HG03108 (cell line): ENCODE measurements at regions not wholly inside any gene's neighbourhood (a gene's known extent, or its start where the extent isn't known, plus 50 kb on each side); places are given as distances from the start of the nearest gene placed in this dataset.

Source experiments
- ATAC-seq: cut with Tn5 transposase; IDR thresholded peaks from one replicate; pipeline ENCODE4 v1.9.1; 2021; ENCODE audit warnings: moderate library complexity; ENCODE audit not compliant: unreplicated experiment

- ATAC-seq = no peak
These were observed 317.1 kb upstream of the KLF6 start for GRCh38 chr10:4101918-4102654.

- ATAC-seq = no peak
These were observed 315.4 kb upstream of the KLF6 start for GRCh38 chr10:4100380-4100779.

DNA sequence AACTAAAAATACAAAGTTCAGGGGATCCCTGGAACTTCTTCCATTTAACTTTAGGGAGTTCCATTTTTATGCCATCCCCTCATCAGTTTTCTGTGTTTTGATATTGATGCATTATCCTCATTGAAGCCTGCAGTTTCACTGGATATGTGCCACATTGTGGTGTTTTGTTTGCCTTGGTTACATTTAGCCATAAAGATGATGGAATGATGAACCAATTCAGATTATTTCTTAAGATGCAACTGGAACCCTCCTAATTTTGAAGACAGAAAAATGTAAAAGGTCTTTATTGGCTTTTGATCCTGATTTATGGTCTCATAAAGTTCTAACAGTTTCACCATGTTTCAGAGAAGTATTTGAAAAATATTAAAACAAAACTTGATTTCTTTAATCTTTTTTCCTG, 314.2 kb upstream of the KLF6 start:
- ATAC-seq = no peak

DNA sequence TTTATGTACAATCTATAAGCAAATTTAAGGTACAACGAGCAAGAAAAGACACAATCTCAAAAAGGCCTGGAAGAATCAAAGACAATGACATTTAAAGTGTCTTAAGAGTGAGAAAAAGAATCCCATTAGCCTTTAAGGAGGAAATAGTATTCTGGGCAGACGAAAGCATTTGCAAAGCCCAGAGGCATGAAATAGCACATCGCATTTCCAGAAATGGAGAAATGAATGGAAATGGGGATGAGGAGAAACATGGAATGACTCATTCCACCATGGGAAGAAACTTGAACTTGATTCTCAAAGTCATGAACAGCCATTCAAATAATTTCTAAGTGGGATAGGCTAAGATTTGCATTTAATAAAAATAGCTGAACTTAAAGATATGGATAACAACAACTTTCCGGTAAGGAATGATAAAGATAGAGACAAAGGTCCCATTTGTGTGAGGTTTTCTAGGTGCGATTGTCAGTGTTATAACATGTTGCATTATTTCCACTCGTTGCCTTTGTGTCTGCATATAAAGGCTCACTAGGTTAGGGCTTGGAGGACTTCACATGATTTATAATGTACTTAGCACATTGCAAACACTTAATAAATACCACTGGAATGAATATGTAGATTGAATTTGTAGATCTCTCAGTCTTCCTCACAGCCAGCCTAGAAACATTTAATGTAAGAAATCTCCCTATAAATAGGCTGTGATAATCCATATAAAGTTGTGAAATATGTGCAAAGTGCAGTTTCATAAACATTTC, 310.3 kb upstream of the KLF6 start:
- ATAC-seq = no peak

DNA sequence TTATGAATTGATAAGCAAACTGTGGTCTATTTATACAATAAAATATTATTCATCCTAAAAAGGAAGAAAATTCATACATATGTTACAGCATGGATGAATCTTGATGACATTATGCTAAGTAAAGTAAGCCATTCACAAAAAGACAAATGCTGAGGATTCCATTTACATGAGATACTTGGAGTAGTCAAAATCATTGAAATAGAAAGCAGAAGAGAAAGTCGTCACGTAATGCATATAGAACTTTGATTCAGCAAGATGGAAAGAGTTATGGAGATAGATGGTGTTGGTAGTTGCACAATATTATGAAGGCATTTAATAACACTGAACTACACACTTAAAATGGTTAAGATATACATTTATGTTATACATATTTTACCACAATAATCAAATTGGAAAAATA, 309.7 kb upstream of the KLF6 start:
- ATAC-seq = no peak

DNA sequence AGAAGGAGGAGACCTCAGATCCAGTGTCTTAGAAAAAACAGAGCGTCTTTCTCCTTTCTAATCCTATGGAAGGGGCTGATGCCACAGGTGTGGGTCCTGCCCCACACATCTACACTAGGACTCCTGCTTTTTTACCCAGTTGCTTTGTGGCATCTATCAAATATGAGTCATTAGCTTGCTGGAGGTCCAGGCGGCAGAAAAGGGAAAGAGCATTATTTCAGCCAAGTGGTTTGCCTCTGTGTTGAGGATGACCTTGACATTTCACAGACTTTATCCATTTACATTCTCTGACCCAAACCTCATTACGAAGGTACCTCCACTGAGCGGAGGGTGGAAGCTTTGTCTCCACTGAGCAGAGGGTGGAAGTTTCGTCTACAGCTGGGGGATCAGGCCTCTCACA, 308.4 kb upstream of the KLF6 start:
- no peak for ATAC-seq

DNA sequence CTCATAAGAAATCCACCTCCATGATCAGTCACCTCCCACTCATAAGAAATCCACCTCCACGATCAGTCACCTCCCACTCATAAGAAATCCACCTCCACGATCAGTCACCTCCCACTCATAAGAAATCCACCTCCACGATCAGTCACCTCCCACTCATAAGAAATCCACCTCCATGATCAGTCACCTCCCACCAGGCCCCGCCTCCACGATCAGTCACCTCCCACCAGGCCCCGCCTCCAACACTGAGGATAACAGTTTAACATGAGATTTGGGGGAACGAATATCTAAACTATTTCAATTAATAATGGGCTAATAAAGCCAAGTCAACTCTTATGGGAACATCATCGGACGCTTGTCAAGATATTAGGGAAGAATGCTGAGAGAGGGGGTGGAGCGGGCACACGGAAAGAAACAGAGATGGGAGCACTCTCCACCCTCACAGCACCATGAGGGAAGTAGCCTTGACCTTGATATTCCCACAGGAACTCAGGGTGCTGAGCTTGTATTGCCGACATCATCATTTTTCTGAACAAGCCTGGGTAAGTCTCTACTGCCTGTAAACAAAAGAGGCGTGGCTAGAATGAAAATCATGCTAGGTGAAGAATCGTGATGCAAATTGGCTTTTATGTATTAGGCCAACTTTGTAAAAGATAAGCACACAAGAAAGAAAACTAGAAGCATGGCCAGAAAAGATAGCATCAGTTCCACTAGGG, 303.5 kb upstream of the KLF6 start:
- no peak for ATAC-seq

DNA sequence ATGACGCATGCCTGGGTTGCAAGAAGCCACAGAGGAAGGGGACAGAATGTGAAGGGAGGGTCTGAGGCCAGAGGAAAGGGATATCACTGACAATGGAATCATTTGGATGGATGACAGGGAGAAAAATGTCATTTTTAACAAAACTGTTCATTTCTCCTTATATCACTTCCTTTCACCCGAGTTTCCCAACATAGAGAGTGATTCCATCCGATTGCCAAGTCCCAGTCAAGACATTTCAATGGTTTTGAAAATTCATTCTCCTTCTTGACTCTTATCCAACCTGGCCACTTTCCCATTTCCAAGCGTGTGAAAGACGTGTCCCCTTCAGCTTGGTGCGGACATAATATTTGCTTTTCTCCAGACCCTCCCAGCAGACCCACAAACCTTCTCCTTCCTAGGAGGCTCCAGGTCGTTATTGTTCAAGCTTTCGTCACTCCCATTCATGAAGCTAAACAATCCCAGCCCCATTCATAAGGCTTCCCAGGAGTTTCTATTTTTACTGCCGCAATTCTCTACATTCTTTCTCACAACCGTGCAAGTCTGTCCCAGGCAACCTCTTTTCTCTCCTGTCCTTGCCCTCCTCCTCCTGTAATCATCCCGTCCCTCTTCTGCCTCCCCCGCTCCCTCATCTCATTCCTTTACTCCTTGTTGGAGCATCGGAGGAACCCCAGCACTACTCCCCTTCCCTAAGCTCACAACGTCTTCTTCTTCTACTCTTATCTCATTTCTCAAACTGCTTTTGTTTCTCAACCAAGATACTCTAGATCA, 301.3 kb upstream of the KLF6 start:
- ATAC-seq = no peak

GRCh38 chr10:4083509-4084003, 298.5 kb upstream of the KLF6 start:
- ATAC-seq = no peak

DNA sequence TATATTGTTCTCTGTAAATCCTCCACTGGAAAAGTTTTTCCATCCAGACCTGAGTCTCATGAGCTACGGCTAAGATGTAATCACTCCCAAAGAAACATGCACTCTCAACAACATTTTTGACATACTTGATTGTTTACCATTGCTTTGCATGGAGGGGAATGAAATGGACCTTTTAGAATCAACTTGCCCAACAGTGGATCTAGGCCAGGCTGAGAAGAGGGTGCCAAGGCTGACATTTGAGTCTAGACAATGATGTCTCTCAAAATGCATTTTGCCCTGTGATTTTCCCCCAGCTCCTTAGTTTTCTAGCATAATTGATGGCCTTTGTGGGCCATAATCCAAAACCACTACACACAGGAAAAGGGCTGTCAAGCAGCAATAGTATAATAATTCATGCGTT, 297.9 kb upstream of the KLF6 start:
- ATAC-seq = no peak

DNA sequence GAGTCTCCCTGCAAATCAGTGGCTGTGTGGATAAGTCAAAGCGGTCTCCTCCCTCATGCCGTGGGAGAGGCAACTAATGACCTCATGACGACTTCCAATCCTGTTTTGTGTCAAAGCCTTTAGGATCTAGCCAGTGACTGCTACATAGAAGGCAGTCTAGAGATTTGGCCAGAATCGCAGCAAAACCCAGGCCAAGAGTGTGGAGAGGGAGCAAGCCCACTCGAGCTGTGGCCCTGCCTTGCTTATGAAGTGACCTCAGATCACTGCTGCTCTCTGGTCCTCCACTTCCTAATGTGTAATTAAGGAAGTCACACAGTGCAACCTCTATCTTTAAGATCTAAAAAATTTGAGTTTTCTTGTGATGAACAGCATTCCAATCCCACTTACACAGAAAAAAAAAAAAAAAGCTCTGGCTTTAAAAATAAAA, 296.7 kb upstream of the KLF6 start:
- ATAC-seq = no peak

DNA sequence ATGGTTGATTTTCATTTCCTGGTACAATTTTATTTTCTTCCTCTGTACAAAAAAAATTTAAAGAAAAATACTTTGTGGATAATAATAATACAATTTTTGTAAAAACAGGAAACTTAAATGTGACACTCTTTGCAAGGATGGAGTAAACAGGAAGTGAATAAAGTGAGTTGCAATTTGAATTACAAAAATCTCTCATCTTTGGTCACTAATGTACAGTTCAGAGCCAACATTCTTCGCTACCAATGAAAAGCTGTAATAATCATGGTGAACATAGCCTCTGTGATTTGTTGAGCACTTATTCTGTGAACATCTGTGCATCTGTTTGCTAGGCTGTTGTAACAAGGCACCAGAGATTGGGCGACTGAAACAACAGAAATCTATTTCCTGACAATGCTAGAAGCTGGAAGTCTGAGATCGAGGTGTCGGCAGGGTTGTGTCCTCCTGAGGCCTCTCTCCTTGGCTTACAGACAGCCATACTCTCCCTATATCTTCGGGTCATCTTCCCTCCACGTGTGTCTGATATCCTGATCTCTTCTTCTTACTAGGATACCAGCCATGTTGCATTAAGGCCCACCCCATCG, 295.3 kb upstream of the KLF6 start:
- no peak for ATAC-seq

DNA sequence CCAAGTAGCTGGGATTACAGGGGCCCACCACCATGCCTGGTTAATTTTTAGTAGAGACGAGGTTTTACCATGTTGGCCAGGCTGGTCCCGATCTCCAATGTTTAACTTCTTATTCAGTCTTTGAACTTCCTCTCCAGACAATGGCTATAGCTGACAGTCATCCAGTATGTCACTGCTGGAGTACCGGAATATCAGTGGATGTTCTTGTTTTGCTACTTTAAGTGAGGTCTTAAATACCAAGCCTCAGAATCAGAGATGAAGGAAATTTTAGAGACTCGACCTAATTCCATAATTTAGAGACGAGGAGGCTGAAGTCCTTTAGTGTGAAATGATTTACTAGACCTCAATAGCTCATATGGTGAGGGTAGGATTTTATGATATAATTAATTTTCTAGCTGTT, 294.8 kb upstream of the KLF6 start:
- no peak for ATAC-seq

GRCh38 chr10:4077804-4078203, 292.8 kb upstream of the KLF6 start:
- no peak for ATAC-seq

DNA sequence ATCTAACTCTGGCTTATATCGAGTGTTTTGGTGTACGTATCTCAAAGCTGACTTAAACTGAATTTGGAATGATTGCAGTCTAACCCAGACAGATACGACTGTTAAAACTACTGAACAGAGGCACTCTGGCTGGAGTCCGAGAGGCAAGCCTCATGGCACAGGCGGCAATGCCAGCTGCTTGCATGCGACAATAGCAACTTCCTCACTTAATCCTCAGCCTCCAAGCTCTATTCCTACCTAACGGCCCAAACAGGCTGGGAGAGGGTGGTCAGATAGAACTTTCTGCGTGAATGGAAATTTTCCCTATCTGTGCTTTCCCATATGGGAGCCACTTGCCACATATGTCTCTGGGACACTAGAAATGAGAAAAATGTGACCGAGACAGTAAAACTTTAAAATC, 292.0 kb upstream of the KLF6 start:
- ATAC-seq = no peak

DNA sequence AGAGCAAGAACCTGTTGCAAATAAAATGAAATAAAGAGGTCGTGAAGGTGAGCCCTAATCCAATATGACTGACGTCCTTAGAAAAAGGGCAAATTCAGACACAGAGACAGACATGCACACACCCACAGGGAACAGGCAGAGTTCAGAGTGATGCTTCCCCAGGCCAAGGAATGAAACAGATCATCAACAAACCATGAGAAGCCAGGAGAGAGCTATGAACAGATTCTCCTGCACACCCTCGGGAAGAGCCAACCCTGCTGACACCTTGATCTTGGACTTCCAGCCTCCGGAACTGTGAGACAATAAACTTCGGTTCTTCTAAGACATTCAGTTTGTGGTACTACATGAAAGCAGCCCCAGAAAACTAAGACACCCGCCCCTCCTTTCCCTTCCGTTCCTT, 290.4 kb upstream of the KLF6 start:
- no peak for ATAC-seq

- ATAC-seq = no peak
These were observed 289.8 kb upstream of the KLF6 start for GRCh38 chr10:4074545-4075407.

DNA sequence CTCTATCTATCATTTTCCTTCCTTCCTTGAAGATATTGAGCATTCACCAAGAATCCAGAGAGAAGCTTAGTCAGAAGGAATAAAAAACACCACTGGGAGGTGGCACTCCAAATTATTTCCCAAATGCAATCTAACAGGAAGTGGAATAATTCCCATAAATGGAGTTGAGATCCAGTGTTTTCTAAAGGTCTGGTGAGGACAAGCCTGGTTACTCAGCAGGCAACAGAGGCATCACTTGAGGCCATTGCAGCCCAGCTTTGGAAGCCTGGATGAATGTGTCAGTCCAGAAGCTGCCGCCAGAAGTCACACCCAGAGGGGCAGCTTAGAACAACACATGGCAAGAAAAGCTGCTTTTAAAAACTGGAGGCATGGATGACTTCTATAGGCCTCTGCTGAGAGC, 288.9 kb upstream of the KLF6 start:
- ATAC-seq = no peak

GRCh38 chr10:4070921-4071660, 286.1 kb upstream of the KLF6 start:
- no peak for ATAC-seq
